NCI-H1092 treated with DMSO at 0.1 percent for 48 hours (cell line): ENCODE measurements at regions not wholly inside any gene's neighbourhood (a gene's known extent, or its start where the extent isn't known, plus 50 kb on each side); places are given as distances from the start of the nearest gene placed in this dataset.

Experiments
- DNase-seq: peaks from one replicate; lab custom pipeline; 2025; lab: John Stamatoyannopoulos, UW

DNA sequence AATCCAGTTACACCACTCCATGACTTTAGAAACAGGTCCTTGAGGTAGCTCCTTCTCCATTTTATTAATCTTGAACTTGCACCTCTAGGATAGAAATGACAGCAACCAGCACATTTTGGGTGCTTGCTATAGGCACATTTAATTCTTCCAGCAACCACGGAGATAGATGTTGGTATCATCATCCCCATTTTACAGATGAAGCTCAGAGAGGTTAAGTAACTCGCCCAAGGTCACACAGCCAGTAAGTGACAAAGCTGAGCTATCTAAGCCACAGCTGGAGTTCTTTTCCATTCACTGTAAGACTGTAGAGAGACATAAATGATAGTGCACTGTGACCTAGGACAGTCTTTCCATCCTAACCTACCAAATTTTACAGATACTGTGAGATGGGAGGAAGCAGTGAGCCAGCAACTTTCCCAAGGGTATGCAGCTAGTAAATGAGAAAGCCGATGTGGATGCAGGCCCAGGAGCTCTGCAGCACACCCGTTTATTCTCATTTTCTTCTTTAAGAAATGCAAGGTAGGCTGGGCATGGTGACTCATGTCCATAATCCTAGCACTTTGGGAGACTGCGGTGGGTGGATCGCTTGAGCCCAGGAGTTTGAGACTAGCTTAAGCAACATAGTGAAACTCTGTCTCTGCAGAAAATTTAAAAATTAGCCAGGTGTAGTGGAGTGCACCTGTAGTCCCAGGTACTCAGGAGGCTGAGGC lies 103.2 kb downstream of the TBX5 start:
- DNase-seq, result no peak

GRCh38 chr12:114302117-114302516 lies 103.8 kb downstream of the TBX5 start:
- DNase-seq, result no peak

GRCh38 chr12:114294303-114294685 lies 111.7 kb downstream of the TBX5 start:
- DNase-seq, result no peak

- no peak for DNase-seq
These were observed 112.2 kb downstream of the TBX5 start for GRCh38 chr12:114293571-114294302.

DNA sequence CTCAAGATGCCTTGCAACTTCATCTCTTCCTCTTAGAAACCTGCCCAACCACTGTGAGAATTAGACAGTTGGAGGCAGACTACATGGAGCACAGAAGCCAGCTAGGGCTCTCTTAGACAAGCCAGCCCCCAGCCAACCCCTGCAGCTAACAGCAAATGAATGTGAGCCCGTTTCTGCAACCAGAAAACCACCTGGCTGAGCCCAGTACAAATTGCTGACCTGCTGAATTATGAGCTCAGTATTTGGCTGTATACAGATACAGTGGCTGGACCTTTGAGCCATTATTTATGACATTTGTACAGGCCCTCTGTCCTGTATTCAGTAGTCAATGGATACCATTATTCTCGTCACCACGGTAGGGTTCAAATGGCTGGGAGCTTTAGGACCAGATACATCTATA lies 112.9 kb downstream of the TBX5 start:
- no peak for DNase-seq

GRCh38 chr12:114291389-114292060 lies 114.4 kb downstream of the TBX5 start:
- DNase-seq, result no peak

DNA sequence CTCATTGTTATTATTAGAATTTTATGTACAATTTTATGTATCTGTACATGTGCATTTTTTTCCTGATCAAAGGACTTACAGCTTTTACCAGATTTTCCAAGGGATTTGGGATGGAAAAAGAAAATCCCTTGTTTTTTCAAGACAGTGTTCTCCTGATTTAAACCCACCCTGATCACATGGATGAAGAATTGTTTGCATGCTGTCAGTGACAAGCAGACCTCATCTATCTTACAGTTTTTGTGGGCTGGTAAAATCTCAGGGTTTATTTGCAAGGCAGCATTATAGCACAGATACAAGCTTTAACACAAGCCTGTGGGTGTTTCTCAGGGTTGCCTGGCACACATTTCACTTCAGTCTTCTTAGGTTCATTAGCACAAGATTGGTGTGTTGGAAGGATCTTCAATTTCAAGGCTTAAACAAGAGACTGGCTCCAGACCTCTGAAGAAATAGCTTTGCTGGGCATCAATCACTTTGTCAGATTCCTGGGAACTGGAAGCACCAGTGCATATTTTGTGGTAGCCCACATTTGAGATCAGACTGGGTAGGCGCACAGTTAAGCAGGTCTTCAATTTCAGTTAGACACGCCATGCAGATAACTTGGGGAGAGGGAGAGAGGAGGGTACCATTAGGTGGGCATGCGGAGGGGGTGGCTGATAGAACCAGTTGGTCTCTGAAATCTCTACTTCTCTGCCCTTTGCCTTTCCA lies 118.0 kb downstream of the TBX5 start:
- no peak for DNase-seq

DNA sequence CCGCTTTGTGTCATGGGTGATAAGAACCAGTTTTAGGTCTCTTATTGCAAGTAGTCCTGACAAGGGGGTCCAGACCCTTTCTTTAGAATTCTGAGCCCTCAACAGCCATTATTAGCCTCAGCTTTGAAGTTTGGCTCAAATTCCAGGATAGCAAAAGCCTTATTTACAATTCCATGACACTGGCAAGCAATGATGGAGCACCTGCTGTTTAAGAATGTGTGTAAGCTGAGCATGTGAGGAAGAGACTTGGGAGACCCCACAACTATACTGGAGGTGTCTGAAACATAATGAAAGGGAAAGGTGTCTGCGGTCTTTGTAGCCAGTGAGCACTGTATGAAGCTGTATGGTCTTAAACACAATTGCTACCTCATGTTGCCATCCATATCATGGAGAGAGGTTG lies 119.8 kb downstream of the TBX5 start:
- no peak for DNase-seq

GRCh38 chr12:114285554-114285953 lies 120.4 kb downstream of the TBX5 start:
- DNase-seq, result no peak

DNA sequence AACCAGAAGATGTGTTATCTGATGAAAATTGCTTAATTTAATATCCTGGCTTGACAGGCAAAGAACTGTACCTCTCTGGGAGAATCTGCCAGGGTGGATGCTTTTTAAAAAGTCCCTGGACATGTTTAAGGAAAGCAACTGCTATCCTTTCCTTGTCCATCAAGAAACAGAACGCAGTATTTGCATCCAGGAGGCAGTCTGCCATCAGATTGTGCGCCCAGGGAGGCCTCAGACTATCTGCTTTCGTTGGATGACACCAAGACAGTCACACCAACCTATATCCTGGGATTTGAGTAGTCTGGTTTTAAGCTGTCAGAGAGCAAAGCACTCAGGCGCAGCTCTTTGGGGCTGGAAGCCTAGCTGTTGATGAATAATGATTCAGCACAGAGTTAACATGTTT lies 121.9 kb downstream of the TBX5 start:
- DNase-seq, result no peak

DNA sequence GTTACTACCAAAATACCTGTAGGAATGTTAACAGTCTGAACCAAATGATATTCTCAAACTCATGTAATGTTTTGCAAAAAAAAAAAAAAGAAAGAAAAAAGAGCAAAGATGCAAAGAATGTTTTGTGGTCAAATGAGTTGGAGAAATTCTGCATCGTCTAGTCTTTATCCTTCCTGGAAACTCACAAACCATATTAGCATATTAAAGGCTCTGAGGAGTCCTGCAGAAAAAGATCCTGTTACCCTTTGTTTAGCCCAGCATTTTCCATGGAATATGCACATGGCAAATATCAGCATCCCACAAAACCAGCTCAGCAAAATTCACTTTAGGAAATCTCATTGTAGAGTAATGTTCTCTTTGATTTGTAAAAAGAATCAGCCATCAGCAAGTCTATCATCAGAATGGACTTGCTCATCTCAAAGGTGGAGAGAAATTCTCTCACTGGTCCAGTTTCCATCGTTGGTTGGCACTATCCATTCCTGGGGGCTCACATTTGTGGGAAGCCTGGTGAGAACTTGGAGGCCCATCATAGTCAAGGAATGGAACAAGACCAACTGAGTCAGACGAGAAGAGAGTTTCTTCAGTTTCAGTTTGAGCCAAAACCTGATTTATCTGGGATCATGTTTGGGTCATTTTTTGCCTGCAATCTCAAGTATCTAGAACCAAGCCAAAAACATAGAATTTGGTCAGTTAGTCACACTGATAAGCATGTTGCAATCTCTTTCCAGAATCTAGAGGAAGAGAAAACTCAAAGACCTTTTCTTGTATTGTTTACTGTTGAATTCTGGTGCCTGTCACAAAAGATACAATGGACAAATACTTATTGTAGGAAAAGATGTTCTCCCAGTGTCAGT lies 129.8 kb downstream of the TBX5 start:
- DNase-seq, result no peak

GRCh38 chr12:114275086-114275485 lies 130.9 kb downstream of the TBX5 start:
- DNase-seq, result no peak

- DNase-seq, result peak; percentile 6
These were observed 131.8 kb downstream of the TBX5 start for GRCh38 chr12:114274131-114274530.

- no peak for DNase-seq
These were observed 133.3 kb downstream of the TBX5 start for GRCh38 chr12:114272605-114273004.

GRCh38 chr12:114272071-114272470 lies 133.9 kb downstream of the TBX5 start:
- DNase-seq, result no peak

DNA sequence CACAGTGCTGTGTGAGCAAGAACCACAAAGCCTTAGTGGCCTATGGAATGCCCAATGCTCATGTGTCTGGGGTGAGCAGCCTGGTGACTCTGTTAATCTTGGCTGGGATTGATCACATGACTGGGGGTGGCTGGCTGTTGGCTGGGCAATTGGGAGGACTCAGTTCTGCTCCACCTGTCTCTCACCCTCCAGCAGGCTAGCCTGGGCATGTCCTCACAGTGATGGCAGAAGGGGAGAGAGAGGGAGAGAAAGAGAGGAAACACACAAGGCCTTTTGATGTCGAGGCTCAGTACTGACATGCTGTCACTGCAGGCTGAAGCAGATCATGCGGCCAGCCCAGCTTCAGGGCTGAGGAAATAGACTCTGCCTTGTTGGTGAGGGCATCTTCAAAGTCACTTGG lies 136.8 kb downstream of the TBX5 start:
- no peak for DNase-seq

DNA sequence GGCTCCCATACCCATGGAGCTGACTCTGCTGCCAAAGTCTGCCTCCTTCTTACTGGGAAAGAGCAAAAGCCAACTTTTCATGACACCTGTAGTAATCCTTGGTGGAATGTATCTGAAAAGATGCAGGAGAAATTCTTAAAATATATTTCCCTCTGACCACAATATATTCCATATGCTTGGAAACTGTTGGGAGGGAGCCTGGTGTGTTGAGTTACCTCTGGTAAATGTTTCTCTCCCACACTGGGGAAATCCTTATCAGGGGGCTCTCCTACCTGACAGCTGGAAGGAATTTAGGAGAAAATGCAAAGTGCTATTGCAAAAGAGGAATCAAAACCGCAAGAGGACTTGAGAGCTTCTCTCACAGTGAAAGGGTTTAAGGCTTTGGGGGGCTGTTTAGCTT lies 139.4 kb downstream of the TBX5 start:
- no peak for DNase-seq

DNA sequence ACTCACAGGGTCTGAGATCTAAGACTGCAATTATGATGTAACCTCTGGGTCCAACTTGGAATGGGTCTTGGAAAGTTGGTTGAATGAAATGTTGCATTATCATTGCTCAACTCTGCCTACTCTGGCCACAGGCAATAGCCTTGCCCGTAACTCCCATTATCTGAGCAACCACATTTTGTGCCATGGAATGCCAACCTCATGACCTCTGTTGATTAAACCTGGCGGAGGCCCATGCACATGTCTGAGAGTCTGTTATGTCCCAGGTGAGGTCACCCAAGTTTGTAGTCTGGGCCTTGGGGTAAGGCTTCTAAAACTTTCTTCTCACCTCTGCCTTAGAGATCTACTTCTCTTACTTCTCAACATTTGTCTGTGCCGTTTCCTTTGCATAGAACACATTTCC lies 140.9 kb downstream of the TBX5 start:
- DNase-seq, result no peak

- no peak for DNase-seq
These were observed 142.7 kb downstream of the TBX5 start for GRCh38 chr12:114263056-114263805.

DNA sequence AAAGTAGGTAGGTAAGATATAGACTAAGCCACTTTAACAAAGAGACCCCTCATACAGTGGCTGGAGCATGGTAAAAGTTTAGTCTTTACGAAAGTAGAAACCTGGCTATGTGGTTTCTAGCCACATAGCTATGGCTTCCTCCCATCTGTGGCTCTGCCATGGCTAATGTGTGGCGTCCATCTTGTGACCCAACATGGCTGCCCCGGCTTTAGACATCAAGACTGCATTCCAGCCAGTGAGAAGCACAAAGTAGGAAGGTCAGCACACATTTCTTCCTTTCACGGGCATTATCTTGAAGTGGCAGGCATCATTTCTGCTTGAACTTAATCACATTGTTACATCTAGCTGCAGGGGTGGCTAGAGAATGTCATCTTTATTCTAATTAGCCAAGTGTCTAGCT lies 148.3 kb downstream of the TBX5 start:
- DNase-seq, result no peak

DNA sequence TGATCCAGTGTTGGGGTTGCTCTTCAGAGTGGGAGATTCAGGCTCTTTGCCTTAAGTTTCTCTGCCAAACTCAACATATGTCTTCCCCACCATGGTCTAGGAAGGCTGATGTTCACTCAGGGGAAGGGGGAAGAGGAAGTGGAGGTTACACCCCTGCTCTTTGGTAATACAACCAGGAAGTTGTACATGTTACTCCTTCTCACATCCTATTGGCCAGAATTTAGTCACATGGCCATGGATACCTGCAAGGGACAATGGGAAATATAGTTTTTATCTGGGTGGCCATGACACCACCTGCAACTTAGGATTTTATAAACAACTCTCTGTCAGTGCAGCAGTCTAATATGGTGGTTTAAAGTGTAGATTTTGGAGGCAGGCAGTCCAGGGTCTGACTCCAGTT lies 150.9 kb downstream of the TBX5 start:
- no peak for DNase-seq
